NOMO-1 treated with DMSO at 0.1 percent for 48 hours (cell line): ENCODE measurements at regions not wholly inside any gene's neighbourhood (a gene's known extent, or its start where the extent isn't known, plus 50 kb on each side); places are given as distances from the start of the nearest gene placed in this dataset.
"Not testable (repeated sequence)": the region's sequence is repeated elsewhere in the genome, so short reads cannot be mapped to it uniquely, and the experiment has no call there.

Experiments used
- DNase-seq: peaks from one replicate; lab custom pipeline; 2025; ENCODE audit not compliant: unreplicated experiment; lab: John Stamatoyannopoulos, UW

DNA sequence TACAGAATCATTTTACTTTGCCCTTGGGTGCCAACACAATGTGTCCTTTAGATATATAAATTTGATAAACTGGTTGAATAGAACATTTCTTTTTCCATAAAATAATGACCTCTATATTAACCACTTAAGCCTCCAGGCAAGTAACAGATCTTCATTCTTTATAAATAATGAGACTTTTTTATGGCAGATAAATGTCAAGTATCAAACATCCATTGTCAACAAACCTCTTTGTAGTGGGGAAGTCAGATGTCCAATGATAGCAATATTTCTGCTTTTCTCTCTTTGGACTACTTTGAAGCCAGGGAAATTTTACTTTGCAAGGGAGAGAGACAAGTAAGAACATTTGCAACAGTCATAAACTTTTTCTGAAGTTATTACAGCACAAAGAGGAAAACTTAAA, 841.2 kb downstream of the CDH8 start:
- no peak for DNase-seq

DNA sequence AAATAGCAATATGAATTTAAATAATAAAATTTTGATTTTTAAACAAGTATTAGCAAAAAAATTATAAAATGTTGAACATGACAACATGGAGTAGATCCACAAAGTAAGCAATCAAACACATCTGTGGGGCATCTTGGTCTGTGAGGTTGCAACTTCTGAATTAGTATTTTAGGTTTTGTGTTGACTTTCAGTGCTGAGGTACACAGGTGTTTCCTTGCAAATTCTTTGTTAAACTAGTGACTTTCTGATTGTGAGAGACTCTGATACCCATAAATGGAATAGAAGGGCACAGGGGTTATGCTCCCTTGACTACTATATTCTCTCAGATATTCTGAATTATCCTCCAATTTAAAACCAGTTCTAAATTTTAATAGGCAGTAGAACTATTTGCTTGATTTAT, 841.7 kb downstream of the CDH8 start:
- no peak for DNase-seq

DNA sequence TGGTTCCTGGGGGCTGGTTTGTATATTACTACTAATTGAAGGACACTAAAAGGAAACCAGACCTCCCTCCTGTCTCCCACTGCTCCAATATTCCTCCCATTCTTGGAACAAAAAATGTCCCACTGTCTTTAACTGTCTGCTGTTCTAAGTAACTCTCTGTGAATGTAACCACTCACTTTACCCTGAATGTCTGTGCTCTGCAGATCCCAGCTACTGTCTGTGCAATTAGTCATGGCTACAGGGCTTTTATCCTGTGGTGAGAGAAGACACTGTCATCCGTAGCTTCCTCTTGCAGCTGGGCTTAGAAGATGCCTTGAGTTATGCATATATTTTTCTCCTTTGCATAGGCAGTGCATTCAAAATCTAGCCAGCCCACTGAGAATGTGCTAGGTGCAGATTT, 853.8 kb downstream of the CDH8 start:
- no peak for DNase-seq

DNA sequence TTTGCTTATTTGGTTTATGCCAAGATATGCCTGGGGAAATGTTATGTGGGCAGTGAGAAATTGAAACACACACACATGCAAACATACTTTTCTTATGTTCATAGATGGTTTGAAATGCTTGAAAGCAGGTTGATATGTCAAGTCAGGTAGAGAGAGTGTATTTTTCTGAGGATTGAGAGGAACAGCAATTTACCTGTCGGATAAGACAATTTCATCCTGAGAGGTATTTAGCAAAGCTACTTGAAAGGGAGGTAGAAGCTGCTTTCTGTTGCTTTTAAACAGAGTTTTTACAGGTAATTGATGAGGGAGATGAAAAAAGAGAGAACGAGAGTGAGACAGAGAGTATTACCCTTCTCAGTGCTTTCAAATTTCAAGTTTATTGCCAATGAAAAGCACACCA, 854.3 kb downstream of the CDH8 start:
- no peak for DNase-seq

DNA sequence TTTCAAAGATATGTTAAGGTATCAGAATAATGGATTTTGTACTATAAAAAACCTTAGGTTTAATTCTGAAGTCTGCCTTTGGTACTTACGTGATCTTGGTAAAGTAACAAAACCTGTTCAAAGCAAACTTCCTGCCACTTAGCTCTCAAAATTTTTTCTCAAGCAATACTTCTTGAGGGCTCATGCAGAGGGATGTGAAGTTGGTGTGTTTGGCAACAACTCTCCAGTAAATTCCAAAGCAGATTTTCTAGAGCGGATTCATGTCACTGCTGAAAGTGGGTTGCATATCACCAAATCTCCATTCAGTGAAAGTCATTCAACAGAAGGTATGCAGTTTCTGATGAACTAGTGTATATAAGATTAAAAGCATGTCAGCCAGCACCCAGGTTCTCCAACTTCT, 856.7 kb downstream of the CDH8 start:
- no peak for DNase-seq

DNA sequence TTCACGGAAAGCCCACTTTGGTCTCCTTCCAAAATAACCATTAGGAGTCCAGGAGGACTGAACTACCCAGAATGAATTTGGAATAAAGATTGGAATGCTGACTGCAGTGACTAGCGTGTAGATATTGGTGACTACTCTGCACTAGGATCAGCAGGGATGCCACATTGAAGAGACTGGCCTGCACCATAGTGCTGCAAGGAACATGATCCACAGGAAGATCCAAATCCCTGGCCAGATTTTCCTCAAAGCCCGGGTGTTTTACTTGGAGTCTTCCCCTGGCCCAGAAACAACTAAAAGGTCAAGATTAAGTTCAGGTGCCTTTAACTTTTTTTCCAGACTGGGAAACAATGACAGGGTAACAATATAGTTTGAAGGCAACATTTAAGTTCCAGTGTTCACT, 870.4 kb downstream of the CDH8 start:
- no peak for DNase-seq

DNA sequence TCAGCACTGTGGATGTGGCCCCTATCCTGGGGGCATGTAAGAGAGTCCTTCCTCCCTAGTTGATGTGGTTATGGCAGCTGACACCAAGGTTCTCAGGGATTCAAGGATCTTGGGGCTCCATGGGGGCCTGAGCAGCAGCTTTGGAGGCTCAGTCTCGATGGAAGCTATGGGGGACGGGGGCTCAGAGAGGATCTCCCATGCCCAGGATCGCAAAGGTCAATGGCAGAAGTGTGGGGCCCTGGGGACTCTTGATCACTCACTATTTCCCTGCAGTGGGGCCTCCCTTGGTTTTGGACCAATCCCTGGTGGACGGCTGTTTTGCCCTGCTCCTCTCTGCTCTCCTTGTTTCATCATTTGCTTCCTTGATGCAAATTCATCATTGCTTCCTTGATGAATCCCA, 885.9 kb downstream of the CDH8 start:
- no peak for DNase-seq

DNA sequence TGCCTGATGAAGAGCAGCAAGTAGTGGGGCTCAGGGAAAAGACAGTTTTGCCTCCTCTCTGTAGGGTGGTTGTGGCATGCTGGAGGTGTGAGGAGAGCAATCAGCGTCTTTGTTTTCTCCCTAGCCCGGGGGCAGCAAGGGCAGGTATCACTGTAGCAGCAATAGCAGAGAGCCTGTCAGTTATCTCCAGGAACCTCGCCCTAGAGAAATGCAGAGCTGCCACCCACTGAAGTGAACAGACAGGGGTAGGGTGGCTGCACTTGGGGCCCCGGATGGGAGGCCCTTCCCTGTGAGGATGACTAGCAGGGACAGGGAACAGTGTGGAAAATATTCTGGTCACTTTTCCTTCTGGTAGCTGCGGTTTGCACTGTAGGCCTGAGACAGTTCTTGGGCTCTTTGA, 886.5 kb downstream of the CDH8 start:
- no peak for DNase-seq

DNA sequence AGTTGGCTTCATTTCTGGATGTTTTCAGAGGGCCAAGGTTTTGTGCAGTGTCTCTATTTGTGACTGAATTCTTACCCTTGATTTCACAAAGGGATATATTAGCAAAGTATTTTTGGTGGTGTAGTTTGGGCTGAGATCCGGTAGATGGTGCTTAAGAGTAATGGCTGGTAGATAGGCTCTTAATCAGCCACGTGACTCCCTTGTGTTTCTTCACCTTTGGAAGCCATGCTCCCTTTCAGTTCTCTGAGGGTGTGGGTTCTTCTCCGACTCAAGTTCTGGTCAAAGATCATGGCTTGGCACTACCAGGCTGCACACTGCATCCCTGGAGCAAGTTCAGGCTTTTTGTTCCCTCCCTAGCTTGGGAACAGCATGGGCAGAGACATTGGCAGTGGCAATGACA, 887.3 kb downstream of the CDH8 start:
- no peak for DNase-seq

DNA sequence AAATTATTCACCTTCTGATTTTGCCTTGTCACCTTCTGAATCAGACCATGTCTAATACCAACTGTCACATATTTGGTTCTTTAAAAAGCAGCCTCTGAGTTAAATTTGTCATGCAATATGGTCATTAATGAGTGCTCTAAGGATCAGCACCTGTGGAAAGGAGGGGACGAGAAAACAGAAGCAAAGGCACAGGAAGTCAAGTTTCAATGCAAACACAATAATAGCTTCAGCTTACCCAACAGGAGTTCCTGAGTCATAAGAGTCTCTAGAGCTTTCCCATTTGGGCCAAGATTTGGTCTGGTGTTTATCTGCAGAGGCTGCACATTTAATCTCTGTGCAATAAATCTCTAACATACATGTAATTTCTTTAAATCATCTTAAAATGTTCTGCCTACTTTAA, 889.8 kb downstream of the CDH8 start:
- no peak for DNase-seq

DNA sequence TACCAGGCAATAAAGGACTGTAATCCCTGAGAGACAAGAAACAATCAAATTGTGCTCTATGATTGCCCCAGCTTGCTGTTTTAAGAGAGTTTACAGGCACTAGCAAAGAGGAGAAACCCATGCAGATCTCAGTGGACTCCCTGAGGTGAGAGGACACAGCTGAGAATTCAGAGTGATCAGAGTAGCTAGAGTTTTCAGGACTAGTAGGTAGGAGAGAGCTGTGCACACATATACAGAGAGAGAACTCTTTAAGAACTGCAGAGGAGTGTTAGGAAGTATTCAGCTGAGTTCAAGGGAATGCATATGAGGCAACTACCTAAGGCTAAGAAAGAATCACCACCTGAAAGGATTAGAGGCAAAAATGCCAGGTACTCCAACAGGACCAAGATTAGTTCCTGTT, 904.8 kb downstream of the CDH8 start:
- DNase-seq = no peak

DNA sequence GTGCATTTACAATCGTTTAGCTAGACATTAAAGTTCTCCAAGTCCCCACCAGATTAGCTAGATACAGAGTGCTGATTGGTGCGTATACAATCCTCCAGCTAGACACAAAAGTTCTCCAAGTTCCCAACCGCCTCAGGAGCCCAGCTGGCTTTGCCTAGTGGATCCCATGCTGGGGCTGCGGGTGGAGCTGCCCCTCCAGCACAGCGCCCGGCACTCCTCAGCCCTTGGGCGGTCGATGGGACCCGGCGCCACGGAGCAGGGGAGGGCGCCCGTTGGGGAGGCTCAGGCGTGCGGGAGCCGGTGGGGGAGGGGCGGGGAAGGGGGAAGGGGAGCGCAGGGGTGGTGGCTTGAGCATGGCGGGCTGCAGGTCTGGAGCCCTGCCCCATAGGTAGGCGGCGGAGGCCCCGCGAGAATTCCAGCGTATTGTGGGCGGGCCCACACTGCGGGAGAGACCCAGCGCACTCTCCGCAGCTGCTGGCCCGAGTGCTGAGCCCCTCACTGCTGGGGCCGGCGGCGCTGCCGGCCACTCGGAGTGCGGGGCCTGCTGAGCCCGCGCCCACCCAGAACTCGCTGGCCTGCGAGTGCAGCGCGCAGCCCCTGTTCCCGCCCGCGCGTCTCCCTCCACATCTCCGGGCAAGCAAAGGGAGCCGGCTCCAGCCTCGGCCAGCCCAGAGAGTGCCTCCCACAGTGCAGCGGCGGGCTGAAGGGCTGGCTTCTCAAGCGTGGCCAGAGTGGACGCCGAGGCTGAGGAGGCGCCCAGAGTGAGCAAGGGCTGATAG, 907.5 kb downstream of the CDH8 start:
- DNase-seq = no peak

DNA sequence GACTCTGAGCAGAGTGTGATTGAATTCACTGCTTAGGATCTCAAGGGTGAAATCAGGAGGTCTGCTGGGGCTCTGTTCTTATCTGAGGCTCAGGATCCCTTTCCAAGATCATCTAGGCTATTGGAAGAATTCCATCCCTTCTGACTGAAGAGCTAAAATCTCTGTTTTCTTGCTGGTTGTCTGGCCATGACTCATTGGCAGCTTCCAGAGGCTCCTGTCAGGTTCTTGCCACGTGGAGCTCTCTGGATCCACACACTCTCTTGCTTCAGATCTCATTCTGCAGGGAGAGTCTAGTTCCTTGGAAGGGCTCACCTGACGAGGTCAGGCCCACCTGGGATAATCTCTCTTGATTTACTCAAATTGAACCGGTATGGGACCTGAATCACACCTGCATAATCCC, 930.7 kb downstream of the CDH8 start:
- no peak for DNase-seq

DNA sequence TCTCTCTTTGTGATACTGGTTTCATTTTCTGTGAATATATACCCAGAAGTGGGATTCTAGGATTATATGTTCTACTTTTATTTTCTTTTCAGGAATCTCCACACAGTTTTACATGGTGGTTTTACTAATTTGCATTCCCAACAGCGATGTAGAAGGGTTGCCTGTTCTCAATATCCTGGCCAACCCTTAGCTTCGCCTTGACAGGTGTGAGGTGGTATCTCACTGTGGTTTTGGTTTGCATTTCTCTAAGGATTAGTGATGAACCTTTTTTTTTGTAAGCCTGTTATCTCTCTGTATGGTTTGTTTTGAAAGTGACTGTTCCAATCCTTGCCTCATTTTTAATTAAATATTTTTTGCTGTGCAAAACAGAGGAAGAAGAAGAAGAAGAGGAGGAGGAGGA, 937.7 kb downstream of the CDH8 start:
- no peak for DNase-seq

DNA sequence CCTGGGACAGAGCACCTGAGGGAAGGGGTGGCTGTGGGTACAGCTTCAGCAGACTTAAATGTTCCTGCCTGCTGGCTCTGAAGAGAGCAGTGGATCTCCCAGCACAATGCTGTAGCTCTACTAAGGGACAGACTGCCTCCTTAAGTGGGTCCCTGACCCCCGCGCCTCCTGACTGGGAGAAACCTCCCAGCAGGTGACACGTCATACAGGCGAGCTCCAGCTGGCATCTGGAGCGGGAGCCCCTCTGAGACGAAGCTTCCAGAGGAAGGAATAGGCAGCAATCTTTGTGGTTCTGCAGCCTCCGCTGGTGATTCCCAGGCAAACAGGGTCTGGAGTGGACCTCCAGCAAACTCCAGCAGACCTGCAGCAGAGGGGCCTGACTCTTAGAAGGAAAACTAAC, 944.9 kb downstream of the CDH8 start:
- DNase-seq = not testable (repeated sequence)

DNA sequence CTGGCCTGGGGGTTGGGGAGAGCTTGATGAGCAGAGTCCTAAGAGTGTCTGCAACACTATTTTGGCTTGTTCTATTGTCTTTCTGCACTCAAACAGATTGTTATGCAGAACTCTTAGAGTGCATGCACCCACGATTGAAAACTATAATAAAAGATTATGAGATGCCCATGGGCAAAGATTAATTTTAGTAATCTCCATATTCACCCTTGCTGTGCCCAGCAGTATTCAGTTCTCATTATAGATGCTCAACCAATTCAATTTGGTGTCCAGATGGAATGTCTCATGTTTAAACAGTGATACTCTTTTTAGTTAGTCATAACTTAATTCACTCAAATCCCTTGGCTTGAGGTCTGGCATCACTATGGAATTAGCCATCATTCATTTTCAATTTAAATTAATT, 952.5 kb downstream of the CDH8 start:
- no peak for DNase-seq

DNA sequence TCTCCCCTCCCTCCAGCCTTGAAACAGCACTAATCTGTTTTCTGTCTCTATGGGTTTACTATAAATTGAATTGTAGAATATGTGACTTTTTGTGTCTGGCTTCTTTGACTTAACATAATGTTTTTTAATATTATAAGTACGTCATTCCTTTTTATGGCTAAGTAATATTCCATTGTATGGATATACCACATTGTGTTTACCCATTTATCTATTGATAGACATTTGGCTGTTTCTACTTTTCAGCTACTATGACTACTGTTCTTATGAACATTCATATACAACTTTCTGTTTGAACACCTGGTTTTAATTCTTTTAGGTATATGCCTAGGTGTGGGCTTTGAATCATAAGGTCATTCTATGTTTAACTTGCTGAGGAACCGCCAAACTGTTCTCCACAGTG, 961.9 kb downstream of the CDH8 start:
- DNase-seq = no peak

DNA sequence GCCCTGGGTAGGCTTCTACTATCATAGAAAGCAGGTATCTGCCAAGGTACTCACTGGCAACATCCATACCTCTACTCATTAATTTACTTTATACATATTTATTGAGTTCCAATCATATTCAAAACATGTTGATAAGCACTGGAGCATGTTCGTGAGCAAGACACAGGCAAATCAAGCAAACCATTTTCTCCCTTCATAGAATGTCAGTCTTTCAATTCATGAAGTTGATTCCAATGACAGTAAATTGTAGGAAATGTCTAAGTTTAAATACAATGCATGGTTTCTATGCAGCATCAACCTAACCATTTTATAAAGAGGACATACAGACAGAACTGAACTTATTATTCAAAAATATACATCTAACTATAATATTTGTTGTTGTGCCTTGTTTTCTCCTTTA, 978.6 kb downstream of the CDH8 start:
- no peak for DNase-seq

DNA sequence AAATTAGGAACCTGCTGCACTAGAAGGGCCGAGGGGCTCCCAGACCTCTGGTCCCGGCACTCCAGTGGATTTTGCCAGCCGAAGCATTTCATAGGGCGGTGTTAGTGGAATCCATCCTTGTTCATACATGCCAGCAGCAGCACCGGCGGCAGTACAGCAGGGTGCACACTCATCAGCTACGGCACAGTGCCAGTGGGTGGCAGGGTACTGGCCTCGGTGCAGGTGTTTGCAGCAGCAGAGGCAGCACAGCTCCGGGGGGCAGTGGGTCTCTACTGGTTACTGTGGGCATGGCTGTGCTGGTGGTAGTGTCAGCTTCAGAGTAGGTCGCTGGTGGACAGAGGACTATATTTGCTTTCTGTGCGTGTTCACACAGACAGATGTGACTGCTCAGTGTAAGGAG, 985.7 kb downstream of the CDH8 start:
- no peak for DNase-seq

DNA sequence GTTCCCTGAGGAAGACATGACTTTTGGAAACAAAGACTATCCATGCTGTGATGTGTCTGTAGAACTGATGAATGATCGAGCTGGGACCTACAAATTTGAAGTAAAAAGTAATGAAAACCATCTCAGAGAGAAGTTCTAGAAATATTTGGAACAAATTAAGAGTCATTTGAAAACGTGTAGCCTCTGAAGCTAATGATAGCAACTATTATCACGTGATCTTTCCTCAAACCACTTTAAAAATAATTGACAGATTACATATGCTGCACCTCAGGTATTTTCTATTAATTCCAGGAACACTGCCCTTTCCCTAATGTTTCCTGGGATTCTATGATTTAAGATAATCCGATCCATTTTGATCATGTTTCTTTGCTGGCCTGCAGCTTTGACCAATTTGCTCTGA, 990.3 kb downstream of the CDH8 start:
- no peak for DNase-seq

DNA sequence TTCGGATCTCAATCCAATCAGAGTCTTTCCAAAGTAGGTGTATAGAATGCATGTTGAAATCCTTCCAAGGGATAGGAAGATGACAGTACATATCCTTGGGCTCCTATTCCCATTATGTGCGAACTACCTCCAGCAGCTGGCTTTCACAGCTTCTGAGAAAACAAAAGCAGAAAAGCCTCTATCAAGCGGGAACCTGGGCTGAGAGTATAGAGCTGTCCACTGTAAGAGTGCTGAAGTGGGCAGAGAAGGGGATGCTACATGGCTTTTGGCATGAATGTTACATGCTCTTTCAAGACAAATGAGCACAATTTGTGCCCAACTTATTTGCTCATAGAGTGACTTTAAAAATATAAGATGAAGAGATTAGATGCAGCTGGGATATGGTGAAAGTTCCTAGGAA, 993.5 kb downstream of the CDH8 start:
- no peak for DNase-seq

DNA sequence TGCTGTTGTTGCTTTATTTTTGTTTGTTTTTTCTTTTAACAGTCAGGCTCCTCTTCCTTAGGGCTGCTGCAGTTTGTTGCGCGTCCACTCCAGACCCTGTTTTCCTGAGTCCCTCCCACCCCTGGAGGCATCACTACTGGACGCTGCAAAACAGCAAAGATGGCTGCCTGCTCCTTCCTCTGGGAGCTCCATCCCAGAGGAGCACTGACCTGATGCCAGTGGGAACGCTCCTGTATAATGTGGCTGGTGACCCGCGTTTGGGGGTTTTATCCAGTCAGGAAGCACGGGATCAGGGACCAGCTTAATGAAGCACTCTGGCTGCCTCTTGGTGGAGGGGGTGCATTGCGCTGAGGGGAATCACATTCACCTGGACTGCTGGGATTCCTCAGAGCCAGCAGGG, 1005.6 kb downstream of the CDH8 start:
- DNase-seq = no peak

DNA sequence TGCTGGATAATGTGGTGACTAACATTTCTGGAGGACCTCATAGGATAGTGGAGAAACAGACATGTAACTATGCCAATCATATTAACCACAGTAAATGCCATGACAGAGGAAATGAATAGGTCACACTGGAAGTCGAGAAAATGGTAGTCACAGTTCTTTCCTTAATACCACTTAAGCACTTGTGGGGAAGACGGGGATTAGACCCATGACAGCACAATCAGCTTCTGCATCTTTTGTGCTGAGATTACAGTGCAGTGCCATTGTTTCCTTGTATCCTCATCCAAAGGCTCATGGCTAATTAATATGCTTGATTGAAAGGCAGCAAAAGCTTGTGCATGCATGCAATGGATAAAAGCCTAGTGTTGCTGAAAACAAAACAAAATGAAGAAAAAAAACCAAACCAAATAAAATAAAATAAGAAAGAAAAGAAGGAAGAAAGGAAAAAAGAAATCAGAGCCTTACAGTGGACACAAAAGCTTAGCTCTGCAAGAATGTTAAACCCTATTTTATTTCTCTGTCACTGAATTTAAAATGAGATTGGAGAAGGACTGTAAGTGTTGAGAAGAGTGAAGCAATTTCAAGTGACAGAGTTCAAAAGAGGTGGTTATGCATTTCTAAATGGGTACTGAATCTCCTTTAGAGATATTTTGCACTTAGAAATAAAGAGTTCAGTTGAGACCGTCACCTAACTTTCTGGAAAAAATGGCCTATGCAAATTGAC, 1011.9 kb downstream of the CDH8 start:
- no peak for DNase-seq
